Endodermal cell (in vitro differentiated cells): ENCODE measurements at regions not wholly inside any gene's neighbourhood (a gene's known extent, or its start where the extent isn't known, plus 50 kb on each side); places are given as distances from the start of the nearest gene placed in this dataset.

Source experiments
- DNase-seq: peaks from one replicate; pipeline ENCODE4 v3.0.0-alpha.2; 2017
- H3K27ac ChIP-seq: 2 replicates; pipeline ENCODE4 v1.5.1; 2013; ENCODE audit warnings: mild to moderate bottlenecking, low read depth, low read length, moderate library complexity
- H3K27me3 ChIP-seq: 2 replicates; pipeline ENCODE4 v1.6.1; 2013; ENCODE audit warnings: mild to moderate bottlenecking, low read length, moderate library complexity; ENCODE audit not compliant: insufficient read depth, control insufficient read depth, poor library complexity, severe bottlenecking
- H3K36me3 ChIP-seq: 2 replicates; pipeline ENCODE4 v1.7.0; 2013; ENCODE audit warnings: mild to moderate bottlenecking, low read length, moderate library complexity; ENCODE audit not compliant: control insufficient read depth, insufficient read depth
- H3K4me1 ChIP-seq: one replicate; pipeline ENCODE4 v1.7.0; 2013; ENCODE audit warnings: low read length; ENCODE audit not compliant: control insufficient read depth, insufficient read depth
- H3K4me3 ChIP-seq: 2 replicates; pipeline ENCODE4 v1.5.1; 2013; ENCODE audit warnings: mild to moderate bottlenecking, low read length, moderate library complexity
- H3K9ac ChIP-seq: 2 replicates; pipeline ENCODE4 v1.6.1; 2013; ENCODE audit warnings: mild to moderate bottlenecking, low read length, moderate library complexity; ENCODE audit not compliant: poor library complexity, severe bottlenecking; ENCODE audit errors: extremely low read depth
- H3K9me3 ChIP-seq: 2 replicates; pipeline ENCODE4 v1.6.1; 2013; ENCODE audit warnings: mild to moderate bottlenecking, low read length, moderate library complexity; ENCODE audit not compliant: control insufficient read depth
- H3K27ac Mint-ChIP-seq: 2 replicates; pipeline ENCODE4 v1.8.0; 2020; ENCODE audit warnings: mixed read lengths
- H3K27me3 Mint-ChIP-seq: 2 replicates; pipeline ENCODE4 v1.8.0; 2021; ENCODE audit warnings: mild to moderate bottlenecking, mixed read lengths; ENCODE audit not compliant: insufficient read depth
- H3K36me3 Mint-ChIP-seq: 2 replicates; pipeline ENCODE4 v1.8.0; 2020; ENCODE audit warnings: low read depth, mixed read lengths
- H3K4me1 Mint-ChIP-seq: 2 replicates; pipeline ENCODE4 v1.8.0; 2020; ENCODE audit warnings: mixed read lengths
- H3K4me3 Mint-ChIP-seq: 2 replicates; pipeline ENCODE4 v1.8.0; 2020; ENCODE audit warnings: mild to moderate bottlenecking, moderate library complexity, mixed read lengths
- H3K9me3 Mint-ChIP-seq: 2 replicates; pipeline ENCODE4 v1.8.0; 2020; ENCODE audit warnings: mild to moderate bottlenecking, mixed read lengths
- CTCF ChIP-seq: fragments of 200-600 bp; sonication (generic); conservative IDR thresholded peaks from 2 replicates; pipeline ENCODE4 v1.5.0; 2021; ENCODE audit warnings: antibody characterized with exemption, mild to moderate bottlenecking
- WGBS, 2 experiments: methylation state at CpG; one replicate each; pipeline versions ENCODE4 v1.1.5 to v1.1.7; 2013; ENCODE audit warnings: missing lambda C conversion rate in 2 of 2, mixed read lengths in 1 of 2; ENCODE audit not compliant: insufficient coverage in 1 of 2, insufficient read length in 1 of 2; 5-methylcytosine and 5-hydroxymethylcytosine counted together

- Histone ChIP-seq H3K27me3 (no peaks in the 10 kb centered on the region), H3K4me3 (no peak overlapping the region), H3K9ac (no peak overlapping the region), H3K36me3 (no peaks in the 10 kb centered on the region), H3K27ac (no peak overlapping the region), H3K9me3 (no peaks in the 10 kb centered on the region), H3K4me1 (peaks cover 3% of the 10 kb centered on the region)
- H3K9me3 Mint-ChIP-seq = no peaks in the 10 kb centered on the region
- WGBS, 2 experiments = 87 to 88% methylated on average over 3 to 4 of the region's 4 CpGs
- peaks cover 21% of the 10 kb centered on the region for H3K4me1 Mint-ChIP-seq
- no peaks in the 10 kb centered on the region for H3K36me3 Mint-ChIP-seq
- no peak overlapping the region for H3K4me3 Mint-ChIP-seq
- H3K27ac Mint-ChIP-seq = no peak overlapping the region
- H3K27me3 Mint-ChIP-seq = no peaks in the 10 kb centered on the region
- TF ChIP-seq CTCF = no peak
- DNase-seq = no peak
These were observed 466.6 kb downstream of the RAP2B start for GRCh38 chr3:153628591-153628990.

GRCh38 chr3:153629148-153629547, 467.1 kb downstream of the RAP2B start:
- Mint-ChIP-seq H3K36me3 (no peaks in the 10 kb centered on the region), H3K4me1 (peaks cover 27% of the 10 kb centered on the region), H3K4me3 (no peak overlapping the region), H3K27me3 (no peaks in the 10 kb centered on the region), H3K27ac (no peak overlapping the region), H3K9me3 (no peaks in the 10 kb centered on the region)
- DNase-seq = no peak
- no peak overlapping the region for H3K4me3 ChIP-seq
- no peaks in the 10 kb centered on the region for H3K27me3 ChIP-seq
- 95 to 96% methylated on average over 2 of the region's 2 CpGs for WGBS, 2 experiments
- no peak for TF ChIP-seq CTCF
- H3K27ac ChIP-seq = no peak overlapping the region
- H3K9me3 ChIP-seq = no peaks in the 10 kb centered on the region
- no peaks in the 10 kb centered on the region for H3K36me3 ChIP-seq
- H3K9ac ChIP-seq = no peak overlapping the region
- peaks cover 7% of the 10 kb centered on the region for H3K4me1 ChIP-seq

GRCh38 chr3:153631102-153631501, 469.1 kb downstream of the RAP2B start:
- no peak for DNase-seq
- H3K27me3 ChIP-seq = no peaks in the 10 kb centered on the region
- no peaks in the 10 kb centered on the region for H3K27me3 Mint-ChIP-seq
- peaks cover 37% of the 10 kb centered on the region for H3K4me1 Mint-ChIP-seq
- H3K9me3 Mint-ChIP-seq = no peaks in the 10 kb centered on the region
- no peak overlapping the region for H3K27ac Mint-ChIP-seq
- no peak overlapping the region for H3K4me3 ChIP-seq
- no peaks in the 10 kb centered on the region for H3K36me3 ChIP-seq
- H3K27ac ChIP-seq = no peak overlapping the region
- H3K36me3 Mint-ChIP-seq = no peaks in the 10 kb centered on the region
- no peaks in the 10 kb centered on the region for H3K9me3 ChIP-seq
- no peak overlapping the region for H3K4me3 Mint-ChIP-seq
- WGBS, 2 experiments = 97 to 100% methylated on average over 1 to 2 of the region's 2 CpGs
- no peak for TF ChIP-seq CTCF
- H3K9ac ChIP-seq = no peak overlapping the region
- H3K4me1 ChIP-seq = peaks cover 14% of the 10 kb centered on the region
